DMS 273 (cell line): ENCODE measurements at regions not wholly inside any gene's neighbourhood (a gene's known extent, or its start where the extent isn't known, plus 50 kb on each side); places are given as distances from the start of the nearest gene placed in this dataset.

Source experiments
- DNase-seq: peaks from one replicate; lab custom pipeline; 2025; ENCODE audit not compliant: unreplicated experiment; lab: John Stamatoyannopoulos, UW

- no peak for DNase-seq
These were observed 137.7 kb downstream of the SNX18 start for GRCh38 chr5:54655266-54655665.

- no peak for DNase-seq
These were observed 136.5 kb downstream of the SNX18 start for GRCh38 chr5:54653956-54654614.

GRCh38 chr5:54651482-54652076 is 134.0 kb downstream of the SNX18 start:
- peak; percentile 89 for DNase-seq

- DNase-seq: no peak
These were observed 131.5 kb downstream of the SNX18 start for GRCh38 chr5:54649041-54649504.

GRCh38 chr5:54646356-54647101 is 129.0 kb downstream of the SNX18 start:
- peak; percentile 61 for DNase-seq

- no peak for DNase-seq
These were observed 128.4 kb downstream of the SNX18 start for GRCh38 chr5:54645882-54646355.

- DNase-seq: no peak
These were observed 126.7 kb downstream of the SNX18 start for GRCh38 chr5:54644226-54644625.

- DNase-seq: peak; percentile 9
These were observed 126.1 kb downstream of the SNX18 start for GRCh38 chr5:54643685-54644106.

GRCh38 chr5:54639621-54640020 is 122.1 kb downstream of the SNX18 start:
- no peak for DNase-seq

GRCh38 chr5:54638106-54638505 is 120.5 kb downstream of the SNX18 start:
- no peak for DNase-seq

- no peak for DNase-seq
These were observed 120.1 kb downstream of the SNX18 start for GRCh38 chr5:54637654-54638053.

GRCh38 chr5:54634089-54634488 is 116.5 kb downstream of the SNX18 start:
- no peak for DNase-seq

- DNase-seq: no peak
These were observed 114.7 kb downstream of the SNX18 start for GRCh38 chr5:54632131-54632701.

GRCh38 chr5:54630738-54631359 is 113.3 kb downstream of the SNX18 start:
- no peak for DNase-seq

- no peak for DNase-seq
These were observed 111.6 kb downstream of the SNX18 start for GRCh38 chr5:54629115-54629514.

GRCh38 chr5:54628050-54628449 is 110.5 kb downstream of the SNX18 start:
- no peak for DNase-seq

- DNase-seq: no peak
These were observed 108.8 kb downstream of the SNX18 start for GRCh38 chr5:54626407-54626806.

- no peak for DNase-seq
These were observed 107.4 kb downstream of the SNX18 start for GRCh38 chr5:54624805-54625568.

GRCh38 chr5:54621709-54622108 is 104.2 kb downstream of the SNX18 start:
- DNase-seq: no peak

- DNase-seq: no peak
These were observed 103.5 kb downstream of the SNX18 start for GRCh38 chr5:54621048-54621447.
